IMR-90 (cell line): ENCODE measurements at regions not wholly inside any gene's neighbourhood (a gene's known extent, or its start where the extent isn't known, plus 50 kb on each side); places are given as distances from the start of the nearest gene placed in this dataset.

Experiments
- ATAC-seq: fragments of 200-7000 bp; cut with Tn5 transposase; 2 replicates; pipeline ENCODE4 v1.9.1; 2020; ENCODE audit warnings: low read depth, mild to moderate bottlenecking, moderate library complexity
- BruUV-seq: library from RNA; stranded (reverse); fragments of 400-500 nt; replicated peaks from 2 replicates; lab custom pipeline; 2021; lab: Mats Ljungman, UMichigan
- CTCF ChIA-PET: fragments of 300-600 bp; formaldehyde crosslinking; extraction: SDS; loops from one replicate; lab custom pipeline; 2021; ENCODE audit warnings: antibody characterized with exemption; lab: Yijun Ruan, JAX
- POLR2A ChIA-PET: fragments of 300-600 bp; sonication (Branson Sonifier 250); formaldehyde crosslinking; loops from one replicate; lab custom pipeline; 2022; ENCODE audit warnings: antibody characterized with exemption; ENCODE audit not compliant: unreplicated experiment; lab: Charles Lee
- DNase-seq: peaks from one replicate; pipeline ENCODE4 v3.0.0; 2013
- H2AFZ ChIP-seq: replicated peaks from 2 replicates; pipeline ENCODE3; 2013; ENCODE audit warnings: low read length, mild to moderate bottlenecking; ENCODE audit not compliant: poor library complexity
- H2AK5ac ChIP-seq: 2 replicates; pipeline ENCODE4 v1.6.1; 2013; ENCODE audit warnings: low read depth, low read length, inconsistent platforms
- H2AK9ac ChIP-seq: replicated peaks from 2 replicates; pipeline ENCODE3; 2013; ENCODE audit warnings: mild to moderate bottlenecking, low read depth, low read length, moderate library complexity; ENCODE audit not compliant: poor library complexity
- H2BK120ac ChIP-seq: 2 replicates; pipeline ENCODE4 v1.6.1; 2013; ENCODE audit warnings: low read depth, low read length, inconsistent platforms
- H2BK15ac ChIP-seq: 3 replicates; pipeline ENCODE4 v1.6.1; 2013; ENCODE audit warnings: low read depth, low read length, inconsistent platforms
- H2BK20ac ChIP-seq: 2 replicates; pipeline ENCODE4 v1.6.1; 2013; ENCODE audit warnings: low read depth, mild to moderate bottlenecking, inconsistent platforms, low read length, moderate library complexity
- H2BK5ac ChIP-seq: 2 replicates; pipeline ENCODE4 v1.6.1; 2013; ENCODE audit warnings: mild to moderate bottlenecking, low read depth, low read length, inconsistent platforms; ENCODE audit not compliant: poor library complexity, severe bottlenecking
- H3K14ac ChIP-seq: replicated peaks from 2 replicates; pipeline ENCODE4 v1.6.1; 2013; ENCODE audit warnings: low read depth, low read length, inconsistent platforms
- H3K18ac ChIP-seq: 2 replicates; pipeline ENCODE4 v1.6.1; 2013; ENCODE audit warnings: low read depth, low read length, control low read depth
- H3K23ac ChIP-seq: 2 replicates; pipeline ENCODE4 v1.6.1; 2013; ENCODE audit warnings: low read depth, low read length, inconsistent platforms
- H3K27ac ChIP-seq: 2 replicates; pipeline ENCODE4 v1.5.1; 2013; ENCODE audit warnings: mild to moderate bottlenecking, control low read depth, low read length; ENCODE audit not compliant: insufficient read depth
- H3K27me3 ChIP-seq: 2 replicates; pipeline ENCODE4 v1.6.1; 2013; ENCODE audit warnings: low read length; ENCODE audit not compliant: control insufficient read depth, insufficient read depth
- H3K36me3 ChIP-seq: 2 replicates; pipeline ENCODE4 v1.6.1; 2013; ENCODE audit warnings: low read length, mixed read lengths; ENCODE audit not compliant: control insufficient read depth, insufficient read depth
- H3K4ac ChIP-seq: 2 replicates; pipeline ENCODE4 v1.6.1; 2013; ENCODE audit warnings: low read depth, low read length, inconsistent platforms
- H3K4me1 ChIP-seq: 2 replicates; pipeline ENCODE4 v1.6.1; 2013; ENCODE audit warnings: low read length, mixed read lengths; ENCODE audit not compliant: control insufficient read depth, insufficient read depth
- H3K4me2 ChIP-seq: 2 replicates; pipeline ENCODE4 v1.6.1; 2013; ENCODE audit warnings: low read depth, mild to moderate bottlenecking, control low read depth, low read length, moderate library complexity
- H3K4me3 ChIP-seq: 2 replicates; pipeline ENCODE4 v1.5.1; 2013; ENCODE audit warnings: low read depth, mild to moderate bottlenecking, control low read depth, low read length, moderate library complexity; ENCODE audit not compliant: insufficient read depth
- H3K56ac ChIP-seq: 2 replicates; pipeline ENCODE4 v1.6.1; 2013; ENCODE audit warnings: low read length, inconsistent platforms; ENCODE audit not compliant: insufficient read depth; ENCODE audit errors: extremely low read depth
- H3K79me1 ChIP-seq, 2 experiments: 2 replicates each; pipeline ENCODE4 v1.6.1; 2013; ENCODE audit warnings: low read length in 2 of 2, inconsistent platforms in 1 of 2, low read depth in 1 of 2
- H3K9ac ChIP-seq: 2 replicates; pipeline ENCODE4 v1.6.1; 2013; ENCODE audit warnings: low read depth, low read length, control low read depth
- H3K9me1 ChIP-seq: 2 replicates; pipeline ENCODE4 v1.6.1; 2013; ENCODE audit warnings: low read length, inconsistent platforms; ENCODE audit not compliant: insufficient read depth
- H3K9me3 ChIP-seq: 2 replicates; pipeline ENCODE4 v1.6.1; 2013; ENCODE audit warnings: low read length; ENCODE audit not compliant: control insufficient read depth, insufficient read depth
- H4K20me1 ChIP-seq: 2 replicates; pipeline ENCODE4 v1.6.1; 2013; ENCODE audit warnings: low read length, inconsistent platforms; ENCODE audit not compliant: insufficient read depth
- H4K5ac ChIP-seq: 2 replicates; pipeline ENCODE4 v1.6.1; 2013; ENCODE audit warnings: mild to moderate bottlenecking, low read depth, low read length, control low read depth
- H4K8ac ChIP-seq, 2 experiments: 2 replicates each; pipeline ENCODE4 v1.6.1; 2013; ENCODE audit warnings: low read depth in 2 of 2, low read length in 2 of 2, control low read depth in 1 of 2, inconsistent platforms in 1 of 2
- H4K91ac ChIP-seq: 2 replicates; pipeline ENCODE4 v1.6.1; 2013; ENCODE audit warnings: low read depth, low read length, inconsistent platforms; ENCODE audit not compliant: insufficient read depth
- CEBPB ChIP-seq: IDR thresholded peaks from 2 replicates; pipeline ENCODE4 v1.6.1; 2012; ENCODE audit warnings: low read depth, low read length, improper control_type of control experiment
- ELK1 ChIP-seq: fragments of 150-350 bp; IDR thresholded peaks from 2 replicates; pipeline ENCODE4 v1.6.1; 2016; ENCODE audit warnings: low read depth, mild to moderate bottlenecking, low read length, moderate library complexity, borderline replicate concordance
- MAFK ChIP-seq: IDR thresholded peaks from 2 replicates; pipeline ENCODE4 v1.6.1; 2012; ENCODE audit warnings: low read depth, low read length, improper control_type of control experiment
- MAZ ChIP-seq: IDR thresholded peaks from 2 replicates; pipeline ENCODE4 v1.6.1; 2012; ENCODE audit warnings: low read depth, mild to moderate bottlenecking, low read length, improper control_type of control experiment, moderate library complexity, borderline replicate concordance
- MXI1 ChIP-seq: IDR thresholded peaks from 2 replicates; pipeline ENCODE4 v1.6.1; 2012; ENCODE audit warnings: low read depth, mild to moderate bottlenecking, low read length, moderate library complexity, borderline replicate concordance
- USF2 ChIP-seq: fragments of 150-350 bp; IDR thresholded peaks from 2 replicates; pipeline ENCODE4 v1.6.1; 2017; ENCODE audit warnings: mild to moderate bottlenecking, antibody characterized with exemption, low read length, low read depth
- dilution Hi-C: fragments of 300-500 bp; cut with HindIII; formaldehyde crosslinking; loops from one replicate; pipeline ENCODE4 v1.14.3; 2018; ENCODE audit warnings: low sequenced_read_pairs; ENCODE audit not compliant: unreplicated experiment
- in situ Hi-C: fragments of 300-500 bp; cut with MboI; formaldehyde crosslinking; loops from 3 replicates; pipeline ENCODE4 v1.14.3; 2019; ENCODE audit warnings: low sequenced_read_pairs, inconsistent platforms, mixed read lengths
- intact Hi-C: fragments of 100-400 bp; cut with micrococcal nuclease; formaldehyde crosslinking; loops from 2 replicates; pipeline ENCODE4 v1.10.0; 2022

GRCh38 chr18:44392933-44393332, 287.8 kb upstream of the SETBP1 start:
- no peak for ATAC-seq
- no peak overlapping the region for H3K56ac ChIP-seq

More at GRCh38 chr18:44392933-44393332, 287.8 kb upstream of the SETBP1 start:
- no peak overlapping the region for H3K4ac ChIP-seq
- H3K9me3 ChIP-seq: no peaks in the 10 kb centered on the region
- H3K27me3 ChIP-seq: no peaks in the 10 kb centered on the region
- dilution Hi-C loops (no loop called here), intact Hi-C loops (no loop called here), in situ Hi-C loops (no loop called here)
- H3K23ac ChIP-seq: no peak overlapping the region
- H3K18ac ChIP-seq: no peak overlapping the region
- no peaks in the 10 kb centered on the region for H3K36me3 ChIP-seq
- no TSS peak for BruUV-seq
- DNase-seq: no peak
- H4K20me1 ChIP-seq: no peaks in the 10 kb centered on the region
- CTCF ChIA-PET: no interaction called here
- H2BK15ac ChIP-seq: no peak overlapping the region
- H2BK20ac ChIP-seq: no peak overlapping the region
- H4K8ac ChIP-seq: no peak overlapping the region
- no peak overlapping the region for H4K91ac ChIP-seq
- no peaks in the 10 kb centered on the region for H3K9me1 ChIP-seq
- H2BK5ac ChIP-seq: no peak overlapping the region
- no peak overlapping the region for H4K5ac ChIP-seq
- no peaks in the 10 kb centered on the region for H3K79me1 ChIP-seq
- no peak overlapping the region for H2AK5ac ChIP-seq
- TF ChIP-seq MAFK (no peak), MAZ (no peak), CEBPB (no peak), USF2 (no peak), ELK1 (no peak), MXI1 (no peak)
- H3K27ac ChIP-seq: no peak overlapping the region
- POLR2A ChIA-PET: no interaction called here
- no peak overlapping the region for H2AK9ac ChIP-seq
- H3K9ac ChIP-seq: no peak overlapping the region
- no peak overlapping the region for H2BK120ac ChIP-seq
- no peak overlapping the region for H3K4me3 ChIP-seq
- no peak overlapping the region for H3K4me2 ChIP-seq
- no peaks in the 10 kb centered on the region for H3K4me1 ChIP-seq
- no peak overlapping the region for H2AFZ ChIP-seq
- no peak overlapping the region for H3K14ac ChIP-seq
